COLO668 (cell line): ENCODE measurements at regions not wholly inside any gene's neighbourhood (a gene's known extent, or its start where the extent isn't known, plus 50 kb on each side); places are given as distances from the start of the nearest gene placed in this dataset.
A peak's percentile ranks its signal among the peaks of the same experiment; 100 is the strongest.

ENCODE experiments used
- DNase-seq: peaks from one replicate; lab custom pipeline; 2025; ENCODE audit not compliant: unreplicated experiment; lab: John Stamatoyannopoulos, UW

DNA sequence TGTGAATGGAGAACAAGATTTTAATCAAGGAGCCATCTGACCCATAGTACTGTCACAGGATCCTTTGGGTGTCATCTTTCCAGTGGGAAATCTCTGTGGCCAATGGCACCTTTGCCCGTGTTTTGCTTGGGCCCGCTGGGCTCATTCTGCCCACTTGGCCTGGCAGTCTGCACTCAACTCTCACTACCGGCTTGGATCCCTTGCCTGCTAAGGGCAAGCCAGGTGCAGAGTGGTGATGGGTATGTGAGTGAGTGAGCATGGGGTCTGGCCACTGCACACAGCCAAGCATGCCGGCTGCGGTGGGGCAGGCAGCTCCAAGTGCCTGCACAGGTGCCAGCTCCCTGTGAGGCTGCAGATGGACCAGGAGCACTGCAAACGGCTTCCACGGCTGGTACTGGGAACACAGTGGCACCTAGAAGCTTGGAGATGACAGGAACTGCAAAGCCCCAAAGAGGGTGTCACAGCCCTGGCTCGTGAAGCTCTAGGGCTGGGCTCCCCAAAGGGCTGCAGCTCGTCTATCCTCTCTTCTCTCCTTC, 454.5 kb downstream of the TMA16 start:
- no peak for DNase-seq

DNA sequence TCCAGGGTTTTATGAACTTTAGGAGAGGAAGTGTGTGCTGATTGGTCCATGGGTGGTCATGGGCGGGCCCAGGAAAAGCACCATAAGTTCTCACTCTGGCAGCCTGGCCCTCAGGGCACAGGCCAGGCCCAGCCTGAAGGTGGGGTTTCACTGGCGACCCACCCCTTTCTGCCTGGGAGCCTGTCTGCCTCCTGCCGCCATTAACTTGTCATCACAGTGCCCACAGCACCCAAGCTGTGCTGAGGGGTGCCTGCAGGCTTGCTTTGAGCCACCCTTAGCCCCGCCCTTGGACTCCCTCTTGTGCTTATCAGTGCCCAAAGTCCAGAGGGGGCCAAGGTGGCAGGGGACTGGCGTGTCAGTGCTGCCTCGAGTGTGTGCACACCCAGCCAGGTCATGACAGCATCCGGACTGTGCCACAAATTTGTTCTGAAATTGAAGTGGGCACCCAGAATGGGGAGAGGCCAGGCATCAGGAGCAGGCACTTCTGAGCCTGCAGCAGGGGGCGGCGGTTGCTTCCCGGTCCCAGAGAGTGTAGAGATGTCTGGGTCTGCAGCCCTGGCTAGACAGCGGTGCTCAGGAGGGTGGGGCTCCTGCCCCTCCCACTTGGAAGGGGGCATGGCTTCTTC, 455.6 kb downstream of the TMA16 start:
- DNase-seq, result no peak

DNA sequence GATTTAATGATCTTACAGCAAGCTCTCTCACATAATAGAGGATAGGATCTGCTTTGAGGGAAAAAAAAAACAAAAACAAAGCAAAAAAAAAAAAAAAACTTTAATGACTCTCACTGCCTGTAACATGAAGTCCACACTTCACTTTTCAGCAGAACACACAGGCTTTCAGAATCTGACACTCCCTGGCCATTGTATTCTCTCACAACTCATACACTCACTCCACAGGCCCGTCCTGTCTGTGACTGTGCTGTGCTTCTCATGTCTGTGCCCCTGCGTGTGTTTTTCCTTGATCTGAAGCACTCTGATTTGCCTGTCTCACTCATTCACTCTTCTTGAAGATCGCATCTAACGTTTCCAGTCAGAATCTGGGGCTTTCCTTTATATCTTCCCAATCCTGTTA, 460.8 kb downstream of the TMA16 start:
- no peak for DNase-seq

DNA sequence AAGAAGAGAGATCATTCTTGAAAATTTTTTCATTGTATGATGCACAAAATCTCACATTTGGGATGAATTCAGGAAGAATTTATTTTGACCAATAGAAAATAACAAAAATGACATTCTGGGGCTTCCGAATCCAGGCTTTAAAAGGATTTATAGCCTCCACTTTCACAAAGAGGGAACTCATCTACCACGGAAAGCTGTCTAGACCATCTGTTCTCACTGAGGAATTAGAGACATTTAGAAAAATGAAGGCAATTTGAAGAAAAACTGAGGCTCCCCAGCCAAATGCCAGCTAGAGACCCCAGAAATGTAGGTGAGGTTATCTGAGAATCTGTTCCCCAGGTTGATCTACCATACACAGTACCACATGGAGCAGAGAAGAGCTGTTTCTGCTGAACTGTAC, 464.3 kb downstream of the TMA16 start:
- DNase-seq, result no peak

DNA sequence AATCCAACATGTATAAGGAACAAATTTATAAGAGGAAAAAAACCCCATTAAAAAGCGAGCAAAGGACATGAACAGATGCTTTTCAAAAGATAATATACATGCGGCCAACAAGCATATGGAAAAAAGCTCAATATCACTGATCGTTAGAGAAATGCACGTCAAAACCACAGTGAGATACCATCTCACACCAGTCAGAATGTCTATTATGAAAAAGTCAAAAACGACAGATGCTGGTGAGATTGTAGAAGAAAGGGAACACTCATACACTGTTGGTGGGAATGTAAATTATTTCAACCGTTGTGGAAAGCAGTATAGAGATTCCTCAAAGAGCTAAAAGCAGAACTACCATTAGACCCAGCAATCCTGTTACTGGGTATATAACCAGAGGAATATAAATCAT, 465.4 kb downstream of the TMA16 start:
- DNase-seq, result no peak

DNA sequence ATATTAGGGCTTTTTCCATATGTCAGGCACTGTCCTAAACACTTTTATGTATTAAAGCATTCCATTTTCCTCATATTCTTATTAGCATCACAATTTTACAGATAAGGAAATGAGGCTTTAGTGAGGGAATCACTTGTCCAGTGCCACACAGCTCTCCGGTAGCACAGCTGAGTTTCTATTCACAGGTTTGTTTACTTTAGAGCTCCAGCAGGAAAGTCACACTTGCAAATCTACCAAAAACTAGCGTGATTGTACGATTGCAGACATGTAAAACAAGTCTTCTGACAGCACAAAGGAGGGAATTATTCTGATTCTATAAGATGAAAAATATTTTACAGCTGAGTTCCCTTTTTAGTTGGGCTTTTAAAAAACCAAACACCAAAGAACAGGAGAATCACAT, 472.1 kb downstream of the TMA16 start:
- DNase-seq, result no peak

DNA sequence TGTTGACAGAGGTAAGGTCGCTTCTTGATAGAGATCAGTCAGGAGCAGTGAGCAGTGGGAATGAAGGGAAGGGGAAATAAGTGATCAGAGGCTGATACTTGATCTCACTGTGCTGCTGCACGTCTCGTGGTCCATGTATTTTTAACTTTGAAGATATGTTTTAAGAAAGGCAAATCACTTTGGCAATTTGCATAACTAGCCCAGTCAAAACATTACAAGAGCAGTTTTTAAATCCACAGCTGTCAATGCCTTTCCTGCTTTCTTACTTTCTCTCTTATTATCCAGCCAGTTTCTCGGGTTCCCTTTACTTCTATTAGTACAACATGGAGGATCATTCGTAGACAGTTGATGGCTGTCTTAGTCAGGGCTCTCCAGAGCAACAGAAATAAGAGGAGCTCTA, 472.8 kb downstream of the TMA16 start:
- no peak for DNase-seq

DNA sequence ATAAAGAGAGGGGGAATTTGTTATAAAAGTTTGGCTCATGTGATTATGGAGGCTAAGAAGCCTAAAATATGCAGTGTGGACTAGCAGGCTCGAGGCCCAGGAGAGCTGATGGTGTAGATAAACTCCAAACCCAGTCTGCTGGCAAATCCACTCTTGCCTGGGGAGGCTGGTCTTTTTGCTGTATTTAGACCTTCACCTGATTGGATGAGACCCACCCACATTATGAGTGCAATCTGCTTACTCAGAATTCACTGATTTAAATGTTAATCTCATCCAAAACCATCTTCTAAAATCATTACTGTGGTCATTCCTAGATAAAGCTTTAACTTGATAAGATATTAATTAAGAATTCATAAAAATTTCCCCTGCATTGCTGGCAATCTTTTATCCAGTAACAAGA, 473.2 kb downstream of the TMA16 start:
- DNase-seq, result no peak

DNA sequence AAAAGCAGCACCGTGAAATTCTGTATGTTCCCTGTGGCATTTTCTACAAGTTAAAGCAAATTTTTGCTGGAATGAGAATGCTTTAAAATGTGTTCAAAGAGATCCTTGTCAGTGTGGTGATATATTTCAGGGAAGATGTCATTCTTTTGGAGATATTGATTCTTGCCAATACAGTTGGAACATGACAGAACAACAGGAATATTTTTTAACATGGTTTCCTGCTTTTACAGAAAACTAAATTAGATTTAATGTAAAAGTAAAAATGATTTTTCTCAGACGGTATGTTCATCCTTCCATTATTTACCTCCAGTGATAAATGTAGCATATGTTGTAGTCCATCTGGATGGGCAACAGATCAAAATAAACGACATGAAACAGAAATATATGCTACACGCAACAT, 474.8 kb downstream of the TMA16 start:
- no peak for DNase-seq

DNA sequence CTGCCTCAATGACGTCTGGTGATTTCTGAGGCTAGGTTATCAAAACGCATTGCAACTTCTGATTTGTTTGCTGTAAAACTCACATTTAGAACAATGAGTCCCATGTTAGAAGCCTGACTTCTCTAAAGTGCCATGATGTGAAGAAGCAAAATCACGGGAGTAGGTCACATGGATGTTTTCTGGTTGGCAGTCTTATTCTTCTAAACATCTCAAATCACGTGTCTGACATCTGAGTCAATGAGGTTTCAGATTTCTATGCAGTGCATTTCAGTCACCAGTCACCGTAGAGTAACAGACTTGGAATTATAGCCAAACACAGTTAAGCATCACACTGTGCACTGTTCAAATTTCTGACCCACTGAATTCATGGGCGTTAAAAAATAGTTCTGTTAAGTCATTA, 482.1 kb downstream of the TMA16 start:
- DNase-seq, result no peak

DNA sequence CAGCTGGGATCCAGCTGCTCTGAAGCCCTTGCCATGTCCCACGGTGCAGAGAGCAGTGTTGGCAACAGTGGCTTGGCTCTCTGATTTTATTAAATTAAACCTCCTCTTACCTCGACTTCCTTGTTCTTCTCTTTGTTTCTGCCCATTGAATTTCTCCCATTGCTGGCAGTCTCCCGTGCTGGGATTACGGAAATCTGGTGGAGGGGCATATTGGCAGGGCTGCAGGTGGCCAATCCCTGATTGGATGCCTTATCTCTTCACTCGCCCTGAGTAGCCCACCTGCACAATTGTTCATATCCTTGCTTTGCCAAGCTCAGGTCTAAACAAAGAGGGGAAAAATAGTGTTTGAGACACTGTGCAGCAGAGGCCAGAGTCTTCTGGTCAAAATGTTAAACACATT, 493.9 kb downstream of the TMA16 start:
- DNase-seq, result no peak

DNA sequence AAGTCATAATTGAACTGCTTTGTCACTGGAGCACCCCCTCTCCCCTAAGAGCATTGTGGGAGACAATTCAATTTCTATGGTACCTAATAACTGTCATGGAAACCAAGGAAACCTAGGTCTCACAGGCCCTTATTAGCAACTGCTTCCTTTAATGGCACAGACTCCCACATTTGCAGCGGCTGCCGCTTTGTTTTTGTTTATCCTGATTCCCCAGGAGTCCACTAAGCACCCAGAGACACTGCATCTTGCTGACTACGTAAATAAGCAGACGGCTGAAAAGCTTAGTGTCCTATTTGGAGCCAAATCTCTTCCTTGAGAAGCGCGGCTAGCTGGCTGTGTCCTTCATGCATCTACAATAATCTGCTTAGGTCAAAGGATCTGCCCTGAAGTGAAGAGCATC, 494.4 kb downstream of the TMA16 start:
- DNase-seq, result no peak

DNA sequence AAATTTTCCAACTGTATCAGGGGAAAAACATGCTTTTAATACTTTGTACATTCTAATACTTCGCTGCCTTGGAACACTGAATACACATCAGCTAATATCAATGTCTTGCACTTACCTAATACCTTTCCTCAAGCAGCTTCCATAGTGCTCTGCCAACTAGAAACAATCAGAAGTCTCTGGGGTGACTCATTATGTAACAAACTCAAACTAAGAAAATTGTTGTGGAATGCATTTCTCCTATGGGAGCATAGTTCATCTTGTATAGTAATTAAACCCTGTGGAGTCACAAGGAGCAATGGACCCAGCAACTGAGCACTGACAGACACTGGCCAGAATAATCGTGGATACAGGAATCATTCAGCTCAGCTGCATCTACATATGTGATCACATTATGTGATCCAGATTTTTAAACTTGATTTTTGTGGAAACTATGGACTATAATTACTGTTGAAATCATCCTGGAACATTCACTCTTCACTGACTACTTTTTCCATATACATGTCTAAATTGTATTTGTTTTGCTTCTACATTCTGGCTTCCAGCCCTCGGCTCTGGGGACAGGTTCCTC, 496.9 kb downstream of the TMA16 start:
- DNase-seq, result no peak

DNA sequence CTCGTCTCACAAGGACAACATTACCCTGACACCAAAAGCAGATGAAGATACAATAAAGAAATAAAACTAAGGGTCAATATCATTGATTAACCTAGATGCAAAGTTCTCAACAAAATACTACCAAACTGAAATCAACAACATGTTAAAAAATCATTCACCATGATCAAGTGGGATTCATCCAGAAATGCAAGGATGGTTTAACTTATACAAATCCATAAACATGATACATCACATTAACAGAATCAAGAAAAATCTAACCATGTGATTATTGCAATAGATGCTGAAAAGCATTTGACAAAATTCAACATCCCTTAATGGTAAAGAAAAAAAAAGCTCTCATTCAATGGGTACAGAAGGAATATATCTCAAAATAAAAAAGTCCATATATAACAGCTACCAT, 514.9 kb downstream of the TMA16 start:
- no peak for DNase-seq

DNA sequence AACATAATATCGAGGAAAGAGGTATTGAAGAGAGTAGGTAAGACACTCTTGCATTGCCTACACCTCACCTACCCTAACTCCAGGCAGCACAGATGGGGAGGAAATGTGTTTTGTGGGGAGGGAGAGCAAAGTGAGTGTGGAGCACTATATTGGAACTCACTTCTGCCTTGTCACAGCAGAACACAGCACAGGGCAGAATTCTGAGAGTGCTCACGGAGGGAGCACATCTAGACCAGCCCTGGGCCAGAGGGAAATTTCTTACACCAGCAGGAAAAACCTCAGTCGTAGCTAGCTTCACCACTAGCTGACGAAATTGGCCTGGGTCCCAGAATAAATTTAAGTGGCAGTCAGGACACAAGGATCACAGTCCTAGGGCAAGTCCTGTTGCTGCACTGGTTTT, 517.3 kb downstream of the TMA16 start:
- no peak for DNase-seq

DNA sequence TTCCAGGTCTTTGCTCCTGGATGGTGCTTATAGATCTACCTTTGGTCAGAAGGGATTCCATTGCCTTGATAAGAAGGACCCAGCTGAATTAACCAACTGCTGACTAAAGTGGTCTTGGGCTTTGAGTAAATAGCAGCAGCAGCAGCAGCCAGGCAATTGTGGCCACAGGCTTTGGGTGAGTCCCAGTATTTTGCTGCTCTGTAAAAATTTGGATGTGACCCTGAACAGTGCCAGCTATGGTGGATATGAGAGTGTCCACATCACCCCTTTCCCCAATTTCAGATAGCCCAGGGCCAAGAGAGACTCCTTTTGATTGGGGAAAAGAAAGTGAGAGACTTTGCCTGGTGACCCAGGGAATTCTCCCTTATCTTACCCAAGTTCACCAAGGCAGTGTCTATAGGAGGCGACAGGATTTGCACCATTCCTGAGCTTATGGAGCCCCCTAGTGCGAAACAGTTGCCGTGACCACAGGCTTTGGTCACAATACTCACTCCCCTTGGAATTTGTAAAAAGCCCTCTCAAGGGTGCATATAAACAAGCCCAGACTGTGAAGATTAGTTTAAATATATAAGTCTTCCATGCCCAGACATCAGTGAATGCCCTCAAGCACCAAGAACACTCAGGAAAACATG, 518.0 kb downstream of the TMA16 start:
- peak; percentile 33 for DNase-seq

DNA sequence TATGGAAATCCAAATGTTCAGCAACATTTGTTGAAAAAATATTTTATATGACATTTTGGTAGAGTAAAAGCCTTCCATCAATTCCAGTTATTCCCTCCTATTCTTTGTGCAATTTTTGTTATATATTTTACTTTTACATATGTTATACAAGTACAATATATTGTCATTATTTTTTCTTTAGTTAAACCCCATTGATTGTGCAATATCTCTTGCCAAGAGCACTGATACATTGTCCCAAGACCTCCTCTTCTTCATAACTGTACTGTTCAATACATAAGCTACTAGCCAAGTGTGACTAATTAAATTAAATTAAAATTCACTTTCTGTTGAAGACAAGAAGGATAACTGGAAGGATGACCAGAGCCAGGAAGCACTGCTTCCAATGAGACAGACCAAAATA, 527.5 kb downstream of the TMA16 start:
- no peak for DNase-seq

DNA sequence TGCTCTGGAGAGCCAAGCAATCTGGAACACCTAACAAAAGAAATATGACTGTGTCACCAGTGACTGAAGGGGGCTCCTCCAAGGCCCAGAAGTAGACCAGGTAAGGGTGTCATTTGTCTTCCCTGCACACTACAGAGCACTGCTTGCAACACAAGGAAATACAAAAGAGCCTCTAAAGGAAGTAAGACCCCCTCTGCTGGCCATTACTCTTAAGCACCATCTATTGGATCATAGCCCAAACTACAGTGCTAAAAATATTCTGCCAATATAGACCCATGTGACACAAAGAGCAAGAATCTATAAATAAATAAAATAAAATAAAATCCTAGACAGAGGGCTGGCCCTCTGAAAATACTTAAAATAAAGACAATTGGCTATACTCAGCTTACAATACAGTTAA, 528.7 kb downstream of the TMA16 start:
- DNase-seq, result no peak

DNA sequence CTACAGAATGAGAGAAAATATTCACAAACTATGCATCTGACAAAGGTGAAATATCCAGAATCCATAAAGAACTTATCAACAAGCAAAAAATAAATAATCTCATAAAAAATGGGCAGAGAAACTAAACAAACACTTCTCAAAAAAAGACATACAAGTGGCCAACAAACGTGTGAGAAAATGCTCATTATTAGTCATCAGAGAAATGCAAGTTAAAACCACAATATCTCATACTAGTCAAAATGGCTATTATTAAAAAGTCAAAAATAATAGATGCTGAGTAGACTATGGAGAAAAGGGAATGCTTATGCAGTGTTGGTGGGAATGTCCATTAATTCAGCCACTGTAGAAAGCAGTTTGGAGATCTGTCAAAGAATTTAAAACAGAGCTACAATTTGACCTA, 533.3 kb downstream of the TMA16 start:
- no peak for DNase-seq

DNA sequence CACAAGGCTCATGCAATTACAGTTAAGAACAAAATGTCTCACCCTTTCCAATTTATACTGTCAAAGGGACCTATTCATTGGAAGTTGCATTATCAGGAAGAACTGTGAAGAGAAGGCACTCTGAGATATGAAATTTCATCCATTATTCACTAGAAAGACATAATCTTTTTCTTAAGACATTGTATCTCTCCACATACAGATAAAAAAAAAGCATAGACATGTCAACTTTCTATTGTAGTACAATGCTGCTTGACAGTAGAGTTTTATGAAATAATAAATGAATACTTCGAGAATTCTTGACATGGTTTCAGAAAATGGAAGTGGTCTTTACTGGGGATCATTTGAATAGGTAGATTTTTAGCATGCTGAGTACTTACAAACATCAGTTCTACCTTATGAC, 545.0 kb downstream of the TMA16 start:
- no peak for DNase-seq

DNA sequence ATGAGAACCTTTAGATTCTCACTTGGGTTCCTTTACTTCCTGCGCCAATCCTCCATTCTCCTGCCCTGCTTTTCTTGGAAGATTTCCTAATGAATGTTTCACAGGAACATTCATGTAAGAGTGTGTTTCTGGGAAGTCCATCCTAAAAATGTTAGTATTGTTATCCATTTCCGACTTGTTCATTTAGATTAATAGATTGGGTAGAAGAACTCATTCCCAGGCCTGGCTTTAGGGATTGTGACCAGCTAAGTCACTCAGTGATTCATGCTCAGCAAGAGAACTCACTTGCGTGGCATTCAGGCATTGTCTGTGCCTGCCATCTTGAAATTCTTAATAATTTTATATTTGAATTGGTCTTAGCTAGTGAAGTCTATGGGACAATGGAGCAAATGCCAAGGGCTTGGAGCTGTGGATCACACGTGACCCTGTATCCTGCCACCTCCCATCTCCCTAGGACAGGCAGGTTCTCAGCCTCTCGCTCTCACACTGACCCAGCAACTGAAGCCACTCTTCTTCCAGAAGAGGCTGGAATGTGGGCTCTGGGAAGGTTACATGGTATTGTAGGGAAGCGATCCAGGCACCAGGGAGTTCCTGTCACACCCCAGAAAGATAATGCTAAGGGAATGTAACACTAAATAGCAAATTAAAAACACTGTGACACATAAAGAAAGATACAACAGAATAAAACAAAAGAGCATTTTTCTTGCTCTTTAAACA, 562.1 kb downstream of the TMA16 start:
- no peak for DNase-seq
